ENCODE measurements at regions not wholly inside any gene's neighbourhood (a gene's known extent, or its start where the extent isn't known, plus 50 kb on each side); places are given as distances from the start of the nearest gene placed in this dataset.
"Not testable (repeated sequence)": the region's sequence is repeated elsewhere in the genome, so short reads cannot be mapped to it uniquely, and the experiment has no call there.

DNA sequence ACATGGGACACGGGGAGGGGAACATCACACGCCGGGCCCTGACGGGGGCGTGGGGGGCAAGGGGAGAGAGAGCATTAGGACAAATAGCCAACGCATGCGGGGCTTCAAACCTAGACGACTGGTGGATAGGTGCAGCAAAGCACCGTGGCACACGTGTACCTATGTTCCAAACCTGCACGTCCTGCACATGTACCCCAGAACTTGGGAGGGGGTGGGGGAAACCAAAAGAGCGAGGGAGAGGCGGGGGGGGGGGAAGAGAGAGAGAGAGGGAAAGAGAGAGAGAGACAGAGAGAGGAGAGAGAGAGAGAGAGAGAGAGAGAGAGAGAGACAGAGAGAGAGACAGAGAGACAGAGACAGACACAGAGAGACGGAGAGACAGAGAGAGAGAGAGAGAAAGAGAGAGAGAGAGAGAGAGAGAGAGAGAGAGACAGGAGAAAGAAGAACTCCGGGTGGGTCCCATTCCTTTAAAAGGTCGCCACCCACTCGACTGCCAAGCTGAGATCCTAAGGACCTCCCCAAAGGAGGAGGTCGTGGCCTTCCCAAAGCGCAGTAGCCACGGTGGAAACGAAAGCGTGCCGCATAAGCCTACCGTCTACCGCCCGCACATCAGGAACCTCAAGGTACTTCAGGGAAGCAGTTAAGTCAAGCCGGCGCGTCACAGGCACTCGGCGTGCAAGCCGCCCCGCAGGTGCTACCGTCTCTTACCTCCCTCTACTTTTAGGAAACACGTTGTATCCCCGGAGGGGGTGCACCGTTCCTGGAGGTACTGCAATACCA, 65.7 kb upstream of the RNU2-1 start:
- H3K9me3 ChIP-seq; H3K36me3 ChIP-seq; intact Hi-C loops (cut with DNase I); H3K27me3 ChIP-seq (replicated peaks; ENCODE audit: insufficient read depth); H3K4me1 ChIP-seq (replicated peaks); DNase-seq (ENCODE audit: low spot score); H3K4me3 ChIP-seq; H3K27ac ChIP-seq: not testable (repeated sequence)
- WGBS: no CpG with 5 or more reads among the region's 37 CpGs

DNA sequence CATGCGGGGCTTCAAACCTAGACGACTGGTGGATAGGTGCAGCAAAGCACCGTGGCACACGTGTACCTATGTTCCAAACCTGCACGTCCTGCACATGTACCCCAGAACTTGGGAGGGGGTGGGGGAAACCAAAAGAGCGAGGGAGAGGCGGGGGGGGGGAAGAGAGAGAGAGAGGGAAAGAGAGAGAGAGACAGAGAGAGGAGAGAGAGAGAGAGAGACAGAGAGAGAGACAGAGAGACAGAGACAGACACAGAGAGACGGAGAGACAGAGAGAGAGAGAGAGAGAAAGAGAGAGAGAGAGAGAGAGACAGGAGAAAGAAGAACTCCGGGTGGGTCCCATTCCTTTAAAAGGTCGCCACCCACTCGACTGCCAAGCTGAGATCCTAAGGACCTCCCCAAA, 55.9 kb upstream of the RNU2-1 start:
- H3K27ac ChIP-seq; H3K36me3 ChIP-seq; H3K9me3 ChIP-seq; intact Hi-C loops (cut with DNase I); H3K4me3 ChIP-seq; DNase-seq (ENCODE audit: low spot score); H3K27me3 ChIP-seq (replicated peaks; ENCODE audit: insufficient read depth); H3K4me1 ChIP-seq (replicated peaks): not testable (repeated sequence)
- no CpG with 5 or more reads among the region's 11 CpGs for WGBS

DNA sequence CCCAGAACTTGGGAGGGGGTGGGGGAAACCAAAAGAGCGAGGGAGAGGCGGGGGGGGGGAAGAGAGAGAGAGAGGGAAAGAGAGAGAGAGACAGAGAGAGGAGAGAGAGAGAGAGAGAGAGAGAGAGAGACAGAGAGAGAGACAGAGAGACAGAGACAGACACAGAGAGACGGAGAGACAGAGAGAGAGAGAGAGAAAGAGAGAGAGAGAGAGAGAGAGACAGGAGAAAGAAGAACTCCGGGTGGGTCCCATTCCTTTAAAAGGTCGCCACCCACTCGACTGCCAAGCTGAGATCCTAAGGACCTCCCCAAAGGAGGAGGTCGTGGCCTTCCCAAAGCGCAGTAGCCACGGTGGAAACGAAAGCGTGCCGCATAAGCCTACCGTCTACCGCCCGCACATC, 49.8 kb upstream of the RNU2-1 start:
- H3K9me3 ChIP-seq; H3K36me3 ChIP-seq; H3K27ac ChIP-seq; H3K4me1 ChIP-seq (replicated peaks); DNase-seq (ENCODE audit: low spot score); intact Hi-C loops (cut with DNase I); H3K27me3 ChIP-seq (replicated peaks; ENCODE audit: insufficient read depth); H3K4me3 ChIP-seq: not testable (repeated sequence)
- no CpG with 5 or more reads among the region's 15 CpGs for WGBS

Small RNAs in the stretch of these regions (small RNA-seq; reads per million reads assigned to genes)
- gene RF00004: 0 reads per million in 2 donors
